Neural progenitor cell (in vitro differentiated cells): ENCODE measurements at regions not wholly inside any gene's neighbourhood (a gene's known extent, or its start where the extent isn't known, plus 50 kb on each side); places are given as distances from the start of the nearest gene placed in this dataset.

Experiments
- DNase-seq: peaks from one replicate; pipeline ENCODE4 v3.0.0-alpha.2; 2016; ENCODE audit warnings: low spot score
- H2AFZ ChIP-seq: fragments of 200-600 bp; sonication (generic); replicated peaks from 2 replicates; pipeline ENCODE4 v1.6.1; 2016; ENCODE audit warnings: antibody characterized with exemption
- H3F3A ChIP-seq: fragments of 200-600 bp; sonication (generic); 2 replicates; pipeline ENCODE4 v1.6.1; 2016; ENCODE audit warnings: antibody characterized with exemption, low read depth
- H3K27ac ChIP-seq: fragments of 200-600 bp; sonication (generic); 2 replicates; pipeline ENCODE4 v1.5.1; 2016; ENCODE audit warnings: mild to moderate bottlenecking
- H3K27me3 ChIP-seq: fragments of 200-600 bp; sonication (generic); 2 replicates; pipeline ENCODE4 v1.6.1; 2016; ENCODE audit warnings: mild to moderate bottlenecking, moderate library complexity
- H3K36me3 ChIP-seq: fragments of 200-600 bp; sonication (generic); 2 replicates; pipeline ENCODE4 v1.5.1; 2016
- H3K4me1 ChIP-seq: fragments of 200-600 bp; sonication (generic); 2 replicates; pipeline ENCODE4 v1.6.1; 2016; ENCODE audit warnings: mixed run types
- H3K4me2 ChIP-seq: fragments of 200-600 bp; sonication (generic); 2 replicates; pipeline ENCODE4 v1.6.1; 2016
- H3K4me3 ChIP-seq: fragments of 200-600 bp; sonication (generic); 2 replicates; pipeline ENCODE4 v1.5.1; 2016
- H3K79me2 ChIP-seq: fragments of 200-600 bp; sonication (generic); 2 replicates; pipeline ENCODE4 v1.6.1; 2016; ENCODE audit warnings: low read depth
- H3K9ac ChIP-seq: fragments of 200-600 bp; sonication (generic); 2 replicates; pipeline ENCODE4 v1.6.1; 2016
- H3K9me3 ChIP-seq: fragments of 200-600 bp; sonication (generic); 2 replicates; pipeline ENCODE4 v1.5.1; 2016; ENCODE audit warnings: low read depth
- H4K20me1 ChIP-seq: fragments of 200-600 bp; sonication (generic); 2 replicates; pipeline ENCODE4 v1.6.1; 2016; ENCODE audit warnings: low read depth
- H3K27ac Mint-ChIP-seq: 3 replicates; pipeline ENCODE4 v1.8.0; 2021; ENCODE audit warnings: mixed read lengths
- H3K27me3 Mint-ChIP-seq: 2 replicates; pipeline ENCODE4 v1.8.0; 2022; ENCODE audit warnings: low read depth, mild to moderate bottlenecking, inconsistent platforms, moderate library complexity, mixed read lengths; ENCODE audit not compliant: insufficient read depth
- H3K36me3 Mint-ChIP-seq: 3 replicates; pipeline ENCODE4 v1.8.0; 2021; ENCODE audit warnings: mixed read lengths
- H3K4me1 Mint-ChIP-seq: 3 replicates; pipeline ENCODE4 v1.8.0; 2021; ENCODE audit warnings: mixed read lengths
- H3K4me3 Mint-ChIP-seq: 3 replicates; pipeline ENCODE4 v1.8.0; 2021; ENCODE audit warnings: mild to moderate bottlenecking, moderate library complexity, mixed read lengths
- H3K9me3 Mint-ChIP-seq: 3 replicates; pipeline ENCODE4 v1.8.0; 2020; ENCODE audit warnings: mixed read lengths
- CTCF ChIP-seq: fragments of 200-600 bp; sonication (generic); IDR thresholded peaks from 2 replicates; pipeline ENCODE4 v1.5.1; 2017; ENCODE audit warnings: antibody characterized with exemption, mild to moderate bottlenecking
- EZH2 ChIP-seq: fragments of 200-600 bp; sonication (generic); IDR thresholded peaks from 2 replicates; pipeline ENCODE4 v1.6.1; 2017; ENCODE audit warnings: antibody characterized with exemption, mild to moderate bottlenecking, moderate library complexity
- EZH2phosphoT487 ChIP-seq: fragments of 200-600 bp; sonication (generic); IDR thresholded peaks from 2 replicates; pipeline ENCODE4 v1.6.1; 2017; ENCODE audit warnings: antibody characterized with exemption

DNA sequence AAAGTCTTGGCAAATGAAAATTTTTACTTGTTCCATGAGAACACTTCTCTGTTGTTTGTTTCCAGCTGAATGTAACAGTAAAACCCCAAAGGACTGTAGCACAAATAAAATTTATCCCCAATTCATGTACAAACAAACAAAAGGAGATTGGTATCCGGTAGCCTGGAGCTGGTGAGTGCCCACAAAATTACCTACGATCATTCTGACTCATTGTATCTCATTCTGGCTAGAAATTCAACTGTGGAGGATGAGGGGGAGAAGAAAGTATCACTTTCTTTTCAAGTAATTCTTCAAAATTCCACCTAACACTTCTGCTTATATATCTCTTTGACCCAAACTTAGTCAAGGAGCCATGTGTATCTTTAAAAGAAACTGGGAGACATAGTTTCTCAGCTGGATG is 268.5 kb downstream of the ALG10B start:
- Mint-ChIP-seq H3K27ac (no peak overlapping the region), H3K4me3 (no peak overlapping the region), H3K36me3 (no peaks in the 10 kb centered on the region), H3K4me1 (peaks cover 2% of the 10 kb centered on the region), H3K27me3 (no peaks in the 10 kb centered on the region), H3K9me3 (no peaks in the 10 kb centered on the region)
- H3K9ac ChIP-seq = no peak overlapping the region
- no peaks in the 10 kb centered on the region for H3K36me3 ChIP-seq
- H3K27me3 ChIP-seq = no peaks in the 10 kb centered on the region
- H3K27ac ChIP-seq = no peak overlapping the region
- H3F3A ChIP-seq = no peaks in the 10 kb centered on the region
- DNase-seq = no peak
- no peaks in the 10 kb centered on the region for H3K79me2 ChIP-seq
- H2AFZ ChIP-seq = no peak overlapping the region
- no peaks in the 10 kb centered on the region for H4K20me1 ChIP-seq
- TF ChIP-seq CTCF = no peak
- TF ChIP-seq EZH2 = no peak
- TF ChIP-seq EZH2phosphoT487 = no peak
- H3K4me3 ChIP-seq = no peak overlapping the region
- H3K4me1 ChIP-seq = no peaks in the 10 kb centered on the region
- no peaks in the 10 kb centered on the region for H3K9me3 ChIP-seq
- no peak overlapping the region for H3K4me2 ChIP-seq

- Histone ChIP-seq H4K20me1 (no peaks in the 10 kb centered on the region), H3K79me2 (no peaks in the 10 kb centered on the region), H3F3A (no peaks in the 10 kb centered on the region), H3K4me2 (no peak overlapping the region), H3K9ac (no peak overlapping the region), H2AFZ (no peak overlapping the region), H3K27me3 (no peaks in the 10 kb centered on the region), H3K4me1 (no peaks in the 10 kb centered on the region), H3K4me3 (no peak overlapping the region), H3K36me3 (no peaks in the 10 kb centered on the region), H3K27ac (no peak overlapping the region), H3K9me3 (no peaks in the 10 kb centered on the region)
- Mint-ChIP-seq H3K4me1 (peaks cover 2% of the 10 kb centered on the region), H3K27ac (no peak overlapping the region), H3K27me3 (no peaks in the 10 kb centered on the region), H3K4me3 (no peak overlapping the region), H3K36me3 (no peaks in the 10 kb centered on the region), H3K9me3 (no peaks in the 10 kb centered on the region)
- DNase-seq = no peak
- TF ChIP-seq CTCF = no peak
- TF ChIP-seq EZH2phosphoT487 = no peak
- no peak for TF ChIP-seq EZH2
Observed at GRCh38 chr12:38586789-38587188, 270.2 kb downstream of the ALG10B start.

DNA sequence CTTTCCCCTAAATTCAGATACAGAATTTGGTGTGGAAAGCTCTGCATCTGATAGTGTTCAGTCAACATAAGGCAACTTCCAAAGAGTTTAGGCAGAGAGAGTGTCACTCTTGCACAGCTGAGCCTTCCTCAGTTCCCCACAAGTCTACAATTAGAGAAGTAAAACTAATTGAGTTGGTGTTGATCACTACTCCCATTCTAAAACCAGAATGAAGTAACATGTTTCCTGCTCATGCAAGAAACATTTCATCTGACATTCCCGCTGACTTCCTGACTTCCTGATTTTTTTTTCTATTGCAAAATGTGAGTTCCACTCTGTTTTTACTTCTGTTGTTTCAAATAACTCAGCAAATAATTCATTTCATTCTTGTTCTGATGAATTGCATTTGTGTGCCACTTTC is 271.0 kb downstream of the ALG10B start:
- H3K4me2 ChIP-seq = no peak overlapping the region
- no peak overlapping the region for H3K4me3 ChIP-seq
- no peaks in the 10 kb centered on the region for H4K20me1 ChIP-seq
- no peak overlapping the region for H2AFZ ChIP-seq
- TF ChIP-seq EZH2 (no peak), CTCF (no peak), EZH2phosphoT487 (no peak)
- no peaks in the 10 kb centered on the region for H3K36me3 ChIP-seq
- H3K27ac ChIP-seq = no peak overlapping the region
- no peaks in the 10 kb centered on the region for H3K36me3 Mint-ChIP-seq
- H3F3A ChIP-seq = no peaks in the 10 kb centered on the region
- H3K9ac ChIP-seq = no peak overlapping the region
- no peaks in the 10 kb centered on the region for H3K27me3 Mint-ChIP-seq
- no peaks in the 10 kb centered on the region for H3K9me3 Mint-ChIP-seq
- no peaks in the 10 kb centered on the region for H3K4me1 ChIP-seq
- H3K27me3 ChIP-seq = no peaks in the 10 kb centered on the region
- H3K4me1 Mint-ChIP-seq = peaks cover 2% of the 10 kb centered on the region
- DNase-seq = no peak
- H3K79me2 ChIP-seq = no peaks in the 10 kb centered on the region
- no peak overlapping the region for H3K4me3 Mint-ChIP-seq
- H3K27ac Mint-ChIP-seq = no peak overlapping the region
- H3K9me3 ChIP-seq = no peaks in the 10 kb centered on the region
